Right hindlimb (tissue), 1 donor: ENCODE measurements at regions not wholly inside any gene's neighbourhood (a gene's known extent, or its start where the extent isn't known, plus 50 kb on each side); places are given as distances from the start of the nearest gene placed in this dataset.

Experiments used
- DNase-seq: peaks from one replicate; pipeline ENCODE4 v3.0.0-alpha.2; 2018

- DNase-seq: no peak
These were observed 319.2 kb downstream of the IRX2 start for GRCh38 chr5:2432076-2432920.

GRCh38 chr5:2430606-2431005 is 320.9 kb downstream of the IRX2 start:
- DNase-seq: no peak

GRCh38 chr5:2427983-2428382 is 323.5 kb downstream of the IRX2 start:
- no peak for DNase-seq

- no peak for DNase-seq
These were observed 327.8 kb downstream of the IRX2 start for GRCh38 chr5:2423634-2424033.

- DNase-seq: no peak
These were observed 334.2 kb downstream of the IRX2 start for GRCh38 chr5:2417301-2417700.

GRCh38 chr5:2415678-2416077 is 335.8 kb downstream of the IRX2 start:
- DNase-seq: no peak

GRCh38 chr5:2410451-2410850 is 341.0 kb downstream of the IRX2 start:
- DNase-seq: no peak

GRCh38 chr5:2403296-2403695 is 348.2 kb downstream of the IRX2 start:
- no peak for DNase-seq

- no peak for DNase-seq
These were observed 351.7 kb downstream of the IRX2 start for GRCh38 chr5:2399804-2400203.

GRCh38 chr5:2399096-2399495 is 352.4 kb downstream of the IRX2 start:
- DNase-seq: no peak

GRCh38 chr5:2393556-2393955 is 357.9 kb downstream of the IRX2 start:
- DNase-seq: no peak

GRCh38 chr5:2391566-2391965 is 359.9 kb downstream of the IRX2 start:
- no peak for DNase-seq

GRCh38 chr5:2391021-2391420 is 360.5 kb downstream of the IRX2 start:
- DNase-seq: no peak

GRCh38 chr5:2388571-2388970 is 362.9 kb downstream of the IRX2 start:
- no peak for DNase-seq

GRCh38 chr5:2387634-2388325 is 363.7 kb downstream of the IRX2 start:
- peak; percentile 30 for DNase-seq

- peak; percentile 49 for DNase-seq
These were observed 364.2 kb downstream of the IRX2 start for GRCh38 chr5:2387250-2387633.

GRCh38 chr5:2385818-2386217 is 365.7 kb downstream of the IRX2 start:
- no peak for DNase-seq

- no peak for DNase-seq
These were observed 367.8 kb downstream of the IRX2 start for GRCh38 chr5:2383698-2384065.

- DNase-seq: no peak
These were observed 368.4 kb downstream of the IRX2 start for GRCh38 chr5:2382776-2383697.

GRCh38 chr5:2381861-2382260 is 369.6 kb downstream of the IRX2 start:
- DNase-seq: no peak

GRCh38 chr5:2381070-2381469 is 370.4 kb downstream of the IRX2 start:
- no peak for DNase-seq

- no peak for DNase-seq
These were observed 372.5 kb downstream of the IRX2 start for GRCh38 chr5:2378976-2379375.

GRCh38 chr5:2378108-2378507 is 373.4 kb downstream of the IRX2 start:
- DNase-seq: no peak
